SK-N-MC (cell line): ENCODE measurements at regions not wholly inside any gene's neighbourhood (a gene's known extent, or its start where the extent isn't known, plus 50 kb on each side); places are given as distances from the start of the nearest gene placed in this dataset.

Experiments
- EZH2 ChIP-seq: fragments of 200-600 bp; sonication (generic); IDR thresholded peaks from one replicate; pipeline ENCODE4 v1.6.1; 2017; ENCODE audit warnings: antibody characterized with exemption
- FOXP2 ChIP-seq: optimal IDR thresholded peaks from 2 replicates; pipeline ENCODE3; 2011; ENCODE audit warnings: mild to moderate bottlenecking, moderate library complexity; ENCODE audit not compliant: insufficient read depth; ENCODE audit errors: extremely low read length, control extremely low read depth
- POLR2AphosphoS5 ChIP-seq: IDR thresholded peaks from 2 replicates; pipeline ENCODE4 v1.6.1; 2012; ENCODE audit warnings: mild to moderate bottlenecking, low read depth, low read length, borderline replicate concordance

DNA sequence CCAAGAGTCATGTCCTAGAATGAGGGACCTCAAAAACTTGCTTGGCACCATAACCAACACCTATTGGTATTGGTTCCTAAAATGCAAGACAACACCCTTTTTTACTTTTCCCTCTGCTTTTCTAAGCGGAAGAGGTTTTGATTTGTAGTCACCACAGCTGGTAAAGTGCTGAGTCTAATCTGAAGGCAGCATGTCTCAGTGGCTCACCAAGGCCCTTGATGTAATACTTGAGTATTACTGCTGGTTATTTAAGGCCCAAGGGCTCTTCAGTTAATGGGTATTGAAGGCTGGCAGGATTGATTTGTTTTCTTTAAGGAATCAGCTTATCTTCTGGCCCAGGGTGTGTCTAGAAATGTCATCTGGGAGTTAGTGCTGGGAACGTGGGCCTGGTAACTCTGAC lies 735.1 kb downstream of the GLUD2 start:
- TF ChIP-seq POLR2AphosphoS5: no peak
- TF ChIP-seq EZH2: no peak
- TF ChIP-seq FOXP2: no peak
